HG03060 (cell line): ENCODE measurements at regions not wholly inside any gene's neighbourhood (a gene's known extent, or its start where the extent isn't known, plus 50 kb on each side); places are given as distances from the start of the nearest gene placed in this dataset.

ENCODE experiments used
- ATAC-seq: cut with Tn5 transposase; IDR thresholded peaks from one replicate; pipeline ENCODE4 v1.9.1; 2021; ENCODE audit warnings: low read depth, moderate number of reproducible peaks; ENCODE audit not compliant: unreplicated experiment

- ATAC-seq = peak; percentile 89
Measured at GRCh38 chr4:57163530-57164459, 53.6 kb upstream of the IGFBP7 start.

- no peak for ATAC-seq
Measured at GRCh38 chr4:57162499-57163019, 52.4 kb upstream of the IGFBP7 start.
